ENCODE measurements at regions not wholly inside any gene's neighbourhood (a gene's known extent, or its start where the extent isn't known, plus 50 kb on each side); places are given as distances from the start of the nearest gene placed in this dataset.
"Not testable (repeated sequence)": the region's sequence is repeated elsewhere in the genome, so short reads cannot be mapped to it uniquely, and the experiment has no call there.

DNA sequence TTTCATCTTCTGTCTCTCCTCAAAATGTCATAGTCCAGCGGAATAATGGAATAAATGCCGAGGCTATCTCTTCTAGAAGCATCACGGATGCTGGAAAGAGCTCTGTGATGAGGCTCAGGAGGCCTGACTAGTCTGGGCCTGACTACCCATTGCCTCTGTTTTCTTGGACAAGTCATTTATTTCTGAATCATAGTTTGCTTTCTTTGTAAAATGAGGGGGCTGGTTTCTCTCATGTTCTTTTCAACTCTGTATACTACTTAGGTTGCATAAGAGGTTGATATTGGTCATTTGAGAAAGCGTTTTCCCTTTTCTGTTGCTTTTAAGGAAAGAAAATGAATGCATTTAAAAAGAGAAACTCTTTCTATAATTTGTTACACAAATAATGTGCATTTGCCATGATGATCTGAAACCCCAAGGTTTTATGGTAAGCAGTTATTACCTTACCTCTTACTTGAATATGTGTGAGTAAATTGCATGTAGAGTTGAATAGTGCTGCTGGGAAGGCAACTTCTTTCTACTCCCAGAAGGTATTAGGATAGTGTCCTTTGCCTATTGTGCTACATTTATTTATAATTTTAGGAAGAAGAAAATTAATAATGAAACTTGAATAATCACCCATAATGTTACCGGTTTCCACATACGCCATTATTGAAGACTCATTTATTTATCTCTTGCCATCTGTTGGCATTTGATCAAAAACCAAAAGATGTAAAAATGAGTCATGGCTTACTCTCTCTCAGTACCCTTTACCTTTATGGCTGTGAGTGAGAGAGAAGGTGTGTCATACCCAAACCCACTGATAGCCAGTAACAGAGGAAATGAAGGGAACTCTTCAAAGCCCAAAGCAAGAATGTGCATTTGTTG, 179.1 kb downstream of the FASLG start:
- TF ChIP-seq, protein P1, sequence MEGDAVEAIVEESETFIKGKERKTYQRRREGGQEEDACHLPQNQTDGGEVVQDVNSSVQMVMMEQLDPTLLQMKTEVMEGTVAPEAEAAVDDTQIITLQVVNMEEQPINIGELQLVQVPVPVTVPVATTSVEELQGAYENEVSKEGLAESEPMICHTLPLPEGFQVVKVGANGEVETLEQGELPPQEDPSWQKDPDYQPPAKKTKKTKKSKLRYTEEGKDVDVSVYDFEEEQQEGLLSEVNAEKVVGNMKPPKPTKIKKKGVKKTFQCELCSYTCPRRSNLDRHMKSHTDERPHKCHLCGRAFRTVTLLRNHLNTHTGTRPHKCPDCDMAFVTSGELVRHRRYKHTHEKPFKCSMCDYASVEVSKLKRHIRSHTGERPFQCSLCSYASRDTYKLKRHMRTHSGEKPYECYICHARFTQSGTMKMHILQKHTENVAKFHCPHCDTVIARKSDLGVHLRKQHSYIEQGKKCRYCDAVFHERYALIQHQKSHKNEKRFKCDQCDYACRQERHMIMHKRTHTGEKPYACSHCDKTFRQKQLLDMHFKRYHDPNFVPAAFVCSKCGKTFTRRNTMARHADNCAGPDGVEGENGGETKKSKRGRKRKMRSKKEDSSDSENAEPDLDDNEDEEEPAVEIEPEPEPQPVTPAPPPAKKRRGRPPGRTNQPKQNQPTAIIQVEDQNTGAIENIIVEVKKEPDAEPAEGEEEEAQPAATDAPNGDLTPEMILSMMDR (conservative IDR thresholded peaks at IDR 0.05), result no peak
- TF ChIP-seq ZFX (IDR thresholded peaks at IDR 0.05), result no peak
- no peak overlapping the region for H3K27ac ChIP-seq

DNA sequence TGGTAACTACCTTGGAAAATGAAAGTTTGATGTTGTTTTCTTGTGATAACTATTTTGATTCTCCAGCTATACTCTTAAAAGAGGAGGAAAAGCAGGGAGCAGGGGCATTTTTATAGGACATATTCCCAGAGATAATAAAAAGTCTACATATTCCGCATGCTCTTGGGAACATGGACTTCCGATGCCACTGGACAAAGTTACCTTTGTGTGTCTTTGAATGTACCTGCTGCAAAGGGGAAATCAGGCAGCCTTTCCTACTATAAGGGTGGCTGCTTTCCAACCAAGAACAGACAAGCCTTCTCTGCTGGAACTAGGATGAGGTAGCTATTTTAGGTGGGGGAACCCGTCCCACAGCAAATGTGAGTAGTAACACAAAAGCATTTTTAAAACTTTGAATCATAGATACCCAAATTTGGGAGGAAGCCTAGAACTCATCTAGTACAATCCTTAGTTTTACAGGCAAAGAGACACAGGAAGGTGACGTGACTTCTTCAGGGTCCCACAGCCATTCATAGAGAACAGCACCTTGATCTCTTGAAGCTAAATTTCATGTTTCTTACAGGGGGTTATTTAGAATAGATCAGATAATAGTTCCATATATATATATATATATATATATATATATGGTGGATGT, 179.9 kb downstream of the FASLG start:
- TF ChIP-seq ZFX (IDR thresholded peaks at IDR 0.05), result no peak
- H3K27ac ChIP-seq, result no peak overlapping the region

DNA sequence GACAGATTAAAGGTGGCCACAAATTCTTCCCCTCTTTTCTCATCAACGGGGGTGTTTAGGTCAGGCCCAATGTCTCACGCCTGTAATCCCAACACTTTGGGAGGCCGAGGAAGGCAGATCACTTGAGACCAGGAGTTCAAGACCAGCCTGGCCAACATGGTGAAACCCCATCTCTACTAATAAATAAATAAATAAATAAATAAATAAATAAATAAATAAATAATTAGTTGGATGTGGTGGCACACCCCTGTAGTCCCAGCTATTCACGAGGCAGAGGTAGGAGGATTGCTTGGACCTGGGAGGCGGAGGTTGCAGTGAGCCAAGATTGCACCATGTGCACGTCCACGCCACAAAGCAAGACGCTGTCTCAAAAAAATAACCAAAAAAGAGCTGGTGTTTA, 180.7 kb downstream of the FASLG start:
- H3K27ac ChIP-seq, result not testable (repeated sequence)

DNA sequence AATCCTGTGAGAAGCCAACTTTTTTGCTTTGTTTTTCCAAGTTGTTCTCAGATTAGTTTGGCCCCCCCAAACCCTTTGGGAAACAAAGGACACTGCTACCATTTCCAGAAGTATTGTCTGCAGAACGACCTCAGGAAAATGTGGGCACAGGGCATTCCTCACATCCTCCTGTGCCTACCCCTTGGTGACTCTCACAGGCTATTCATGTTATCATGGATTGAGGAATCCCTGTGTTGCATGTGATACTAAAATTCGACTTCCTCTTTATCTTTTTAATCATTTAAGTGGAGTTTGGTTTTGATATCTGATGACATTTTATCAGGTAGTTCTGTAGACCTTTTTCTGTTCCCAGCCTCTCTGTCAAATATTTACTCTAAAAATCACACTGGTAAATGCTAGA, 184.5 kb downstream of the FASLG start:
- TF ChIP-seq, protein P1 (conservative IDR thresholded peaks at IDR 0.05), result no peak
- TF ChIP-seq ZFX (IDR thresholded peaks at IDR 0.05), result no peak

DNA sequence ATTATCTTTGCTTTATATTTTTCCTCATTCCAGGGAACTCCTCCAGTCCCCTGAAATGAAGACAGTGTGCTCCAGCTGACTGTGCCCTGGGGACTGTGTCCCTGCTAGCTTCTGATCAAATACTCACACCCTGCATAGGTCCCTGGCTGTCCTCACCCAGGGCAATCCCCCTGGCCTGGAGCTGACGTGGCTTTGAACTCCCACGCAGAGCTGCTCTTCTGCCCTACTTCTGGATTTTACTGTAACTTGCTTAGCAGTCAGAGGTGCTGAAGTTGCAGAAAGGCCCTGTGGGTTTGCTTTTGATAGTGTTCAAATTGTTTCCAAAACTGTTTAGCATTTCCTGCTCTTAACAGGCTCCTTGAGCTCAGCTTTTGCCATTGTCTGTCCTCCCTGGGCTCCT, 186.5 kb downstream of the FASLG start:
- no peak overlapping the region for H3K27ac ChIP-seq
- no peak for TF ChIP-seq ZFX (IDR thresholded peaks at IDR 0.05)
- TF ChIP-seq, protein P1 (conservative IDR thresholded peaks at IDR 0.05), result no peak

More for the DNA sequence above, 184.5 kb downstream of the FASLG start:
- no peak overlapping the region for H3K27ac ChIP-seq

DNA sequence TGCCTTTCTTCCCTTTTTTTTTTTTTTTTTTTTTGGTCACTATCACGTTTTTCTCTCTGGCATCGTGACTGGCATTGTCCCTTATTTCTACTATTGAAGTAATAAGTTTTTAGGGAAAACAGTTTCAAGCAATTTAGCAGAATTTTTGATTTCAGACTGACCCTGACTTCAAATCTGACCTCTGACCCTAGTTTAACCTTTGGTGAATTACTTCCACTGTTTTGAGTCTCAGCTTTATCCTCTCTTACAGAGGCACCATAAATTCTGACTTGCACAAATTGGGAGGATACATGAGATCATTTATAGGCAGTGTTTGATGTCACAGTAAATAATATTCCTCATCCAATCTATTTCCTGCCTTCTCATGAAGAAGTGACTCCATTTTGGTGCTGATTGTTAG, 187.0 kb downstream of the FASLG start:
- no peak overlapping the region for H3K27ac ChIP-seq
- TF ChIP-seq, protein P1 (conservative IDR thresholded peaks at IDR 0.05), result no peak
- no peak for TF ChIP-seq ZFX (IDR thresholded peaks at IDR 0.05)

DNA sequence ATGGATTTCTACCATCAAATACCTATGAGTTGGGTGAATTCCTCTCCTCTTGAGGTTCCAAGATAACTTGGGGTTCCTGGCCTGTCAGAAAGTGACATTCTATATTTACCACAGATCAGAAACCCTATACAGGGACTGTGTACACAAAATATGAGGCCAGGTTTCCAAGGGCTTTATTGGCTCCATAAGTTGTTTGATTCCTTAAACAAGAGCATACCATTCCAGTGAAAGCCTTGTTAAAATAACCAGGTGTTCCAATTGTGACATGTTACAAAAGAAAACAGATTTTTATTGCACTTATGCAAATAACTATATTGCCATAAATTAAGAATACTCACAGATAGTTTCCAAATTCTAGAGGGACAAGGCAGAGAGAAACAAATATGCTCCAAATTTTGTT, 188.9 kb downstream of the FASLG start:
- H3K27ac ChIP-seq, result not testable (repeated sequence)

DNA sequence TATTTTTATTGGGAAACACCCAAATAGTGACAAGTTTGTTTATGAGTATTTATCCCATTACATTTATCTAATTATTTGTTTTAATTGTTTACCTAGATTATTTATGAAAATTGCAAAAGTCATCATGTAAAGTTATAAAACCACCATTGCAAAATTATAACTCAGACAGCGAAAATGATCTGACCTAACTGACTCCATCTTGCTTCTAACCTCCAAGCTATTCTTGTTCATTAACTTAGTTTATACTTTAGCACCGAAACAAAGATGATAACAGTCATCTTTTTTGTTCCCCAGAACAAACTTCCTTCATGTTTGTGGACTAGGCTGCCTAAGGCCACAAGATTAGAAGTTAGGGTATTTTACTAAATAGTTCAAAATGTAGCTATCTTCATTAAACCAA, 190.8 kb downstream of the FASLG start:
- H3K27ac ChIP-seq, result no peak overlapping the region
- TF ChIP-seq, protein P1 (conservative IDR thresholded peaks at IDR 0.05), result no peak
- no peak for TF ChIP-seq ZFX (IDR thresholded peaks at IDR 0.05)

DNA sequence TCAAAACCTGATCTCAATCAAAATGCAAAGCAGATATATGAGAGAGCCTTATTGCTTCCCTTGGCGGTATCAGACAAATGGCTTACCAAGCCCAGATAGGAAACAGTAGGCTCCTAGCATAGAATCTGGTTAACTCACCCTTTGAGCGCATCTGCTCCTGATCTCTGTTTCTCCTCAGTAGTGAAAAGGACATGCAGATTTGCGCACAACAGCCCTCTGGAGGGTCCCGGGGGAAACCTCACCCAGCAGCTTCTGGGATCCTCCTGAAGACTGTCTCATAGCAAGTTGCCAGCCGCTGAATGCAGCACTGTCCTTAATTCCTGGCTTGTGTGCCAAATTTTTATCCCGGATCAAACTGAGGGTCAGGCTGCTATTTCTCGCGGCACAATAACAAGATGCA, 192.2 kb downstream of the FASLG start:
- no peak for TF ChIP-seq ZFX (IDR thresholded peaks at IDR 0.05)
- TF ChIP-seq, protein P1 (conservative IDR thresholded peaks at IDR 0.05), result no peak
- no peak overlapping the region for H3K27ac ChIP-seq
